K562 (cell line): ENCODE measurements at regions not wholly inside any gene's neighbourhood (a gene's known extent, or its start where the extent isn't known, plus 50 kb on each side); places are given as distances from the start of the nearest gene placed in this dataset.

Experiments used
- ATAC-seq: fragments of 200-7000 bp; cut with Tn5 transposase; 3 replicates; pipeline ENCODE4 v1.9.1; 2020; ENCODE audit warnings: moderate library complexity
- BruUV-seq: library from RNA; stranded (reverse); fragments of 400-500 nt; replicated peaks from 2 replicates; lab custom pipeline; 2021; lab: Mats Ljungman, UMichigan
- CTCF ChIA-PET: fragments of 300-600 bp; formaldehyde crosslinking; extraction: SDS; loops from one replicate; lab custom pipeline; 2021; ENCODE audit warnings: low intra/inter-chr PET ratio; lab: Yijun Ruan, JAX
- POLR2A ChIA-PET: fragments of 300-600, 350-650 bp; sonication (Branson Sonifier 250); formaldehyde crosslinking; extraction: SDS; loops from one replicate; lab custom pipeline; 2021; ENCODE audit warnings: antibody characterized with exemption, inconsistent platforms; lab: Yijun Ruan, JAX
- DNase-seq, 4 experiments: peaks; one replicate each; pipeline versions ENCODE4 v3.0.0 to v3.0.0-alpha.2; 2011 to 2018; ENCODE audit warnings: low spot score in 3 of 4, mixed read lengths in 3 of 4; ENCODE audit errors: extremely low read depth in 1 of 4
- FAIRE-seq: peaks from 2 replicates; lab custom pipeline; 2011; peaks lifted over from hg19 to GRCh38; lab: Jason Lieb, UNC
- H2AFZ ChIP-seq: 2 replicates; pipeline ENCODE4 v1.6.0; 2011; ENCODE audit warnings: low read depth, low read length, control low read depth, inconsistent platforms
- H3K27ac ChIP-seq: fragments of 200-600 bp; 3 replicates; pipeline ENCODE4 v1.8.0; 2011; ENCODE audit warnings: low read depth, mild to moderate bottlenecking, control low read depth, inconsistent platforms, low read length, moderate library complexity, mixed read lengths; ENCODE audit errors: extremely low read depth
- H3K27me3 ChIP-seq, 2 experiments: fragments of 300-600 bp in 1 of 2; 2 replicates in 1 of 2; 3 replicates in 1 of 2; pipeline versions ENCODE4 v1.6.0 to v1.8.0; 2011; ENCODE audit warnings: inconsistent platforms in 2 of 2, low read length in 2 of 2, mild to moderate bottlenecking in 1 of 2, mixed read lengths in 1 of 2, moderate library complexity in 1 of 2; ENCODE audit not compliant: control insufficient read depth in 2 of 2, insufficient read depth in 2 of 2
- H3K36me3 ChIP-seq: fragments of 300-600 bp; 3 replicates; pipeline ENCODE4 v1.8.0; 2011; ENCODE audit warnings: mild to moderate bottlenecking, low read length, inconsistent platforms; ENCODE audit not compliant: control insufficient read depth, insufficient read depth
- H3K4me1 ChIP-seq, 2 experiments: fragments of 200-600 bp in 1 of 2; replicated peaks in 1 of 2; 2 replicates in 1 of 2; 3 replicates in 1 of 2; pipeline versions ENCODE4 v1.5.1 to v1.8.0; 2011; ENCODE audit warnings: inconsistent platforms in 2 of 2, low read length in 2 of 2, mild to moderate bottlenecking in 1 of 2, mixed read lengths in 1 of 2, moderate library complexity in 1 of 2; ENCODE audit not compliant: control insufficient read depth in 2 of 2, insufficient read depth in 2 of 2
- H3K4me2 ChIP-seq: 2 replicates; pipeline ENCODE4 v1.6.1; 2011; ENCODE audit warnings: low read length, control low read depth, inconsistent platforms, mixed read lengths; ENCODE audit not compliant: insufficient read depth
- H3K4me3 ChIP-seq: fragments of 200-600 bp; sonication (generic), shearing (Covaris generic); 2 replicates; pipeline ENCODE4 v1.5.1; 2016; ENCODE audit warnings: control low read depth, inconsistent platforms
- H3K79me2 ChIP-seq: fragments of 200-600 bp; 3 replicates; pipeline ENCODE4 v1.8.0; 2011; ENCODE audit warnings: low read length, inconsistent platforms; ENCODE audit not compliant: control insufficient read depth, insufficient read depth
- H3K9ac ChIP-seq, 2 experiments: 2 replicates each; pipeline versions ENCODE4 v1.6.0 to v1.6.1; 2011; ENCODE audit warnings: low read depth in 2 of 2, low read length in 2 of 2, control low read depth in 1 of 2, inconsistent platforms in 1 of 2, mild to moderate bottlenecking in 1 of 2, mixed read lengths in 1 of 2; ENCODE audit not compliant: insufficient read depth in 1 of 2
- H3K9me1 ChIP-seq: one replicate; pipeline ENCODE4 v1.6.0; 2011; ENCODE audit warnings: inconsistent platforms, mild to moderate bottlenecking, low read length, moderate library complexity; ENCODE audit not compliant: control insufficient read depth, insufficient read depth
- H3K9me3 ChIP-seq: replicated peaks from 2 replicates; pipeline ENCODE4 v1.5.1; 2011; ENCODE audit warnings: low read depth, low read length, inconsistent platforms; ENCODE audit not compliant: control insufficient read depth, insufficient read depth
- H4K20me1 ChIP-seq: replicated peaks from 2 replicates; pipeline ENCODE4 v1.6.1; 2011; ENCODE audit warnings: low read length, inconsistent platforms, mixed read lengths; ENCODE audit not compliant: control insufficient read depth, insufficient read depth
- BHLHE40 ChIP-seq: IDR thresholded peaks from 2 replicates; pipeline ENCODE4 v1.6.1; 2011; ENCODE audit warnings: low read length, improper control_type of control experiment
- BRF1 ChIP-seq: IDR thresholded peaks from 3 replicates; pipeline ENCODE4 v1.6.1; 2011; ENCODE audit warnings: borderline replicate concordance, mild to moderate bottlenecking; ENCODE audit not compliant: insufficient read length; ENCODE audit errors: extremely low read depth
- CEBPG ChIP-seq, 3 experiments: fragments of 200-800 bp in 1 of 3; sonication (Bioruptor generic) in 1 of 3; sonication (generic) in 1 of 3; formaldehyde crosslinking in 1 of 3; IDR thresholded peaks in 2 of 3; conservative IDR thresholded peaks in 1 of 3; 2 replicates each; pipeline versions ENCODE4 v1.6.1 to v1.8.0; 2016 to 2022; ENCODE audit warnings: missing compliant biosample characterization in 2 of 3, missing genetic modification characterization in 2 of 3, mild to moderate bottlenecking in 1 of 3, missing genetic modification reagents in 1 of 3
- EP300 ChIP-seq: IDR thresholded peaks from 2 replicates; pipeline ENCODE4 v1.6.1; 2012; ENCODE audit warnings: low read length, improper control_type of control experiment
- FOXJ3 ChIP-seq: sonication (generic); formaldehyde crosslinking; IDR thresholded peaks from 2 replicates; pipeline ENCODE4 v1.4.0; 2020; ENCODE audit warnings: mild to moderate bottlenecking, missing genetic modification reagents
- TEAD1 ChIP-seq, 2 experiments: fragments of 450-650 bp in 1 of 2; sonication (generic) in 1 of 2; formaldehyde crosslinking; IDR thresholded peaks; 2 replicates each; pipeline versions ENCODE4 v1.4.0 to v1.8.0; 2020 to 2022; ENCODE audit warnings: mild to moderate bottlenecking in 2 of 2, missing genetic modification reagents in 1 of 2
- WGBS: fragments of 100-300 bp; shearing (Covaris generic); methylation state at CpG from one replicate; pipeline ENCODE4 v1.1.6; 2016; ENCODE audit warnings: low coverage, mixed read lengths; ENCODE audit not compliant: insufficient coverage; ENCODE audit errors: missing lambda C conversion rate; 5-methylcytosine and 5-hydroxymethylcytosine counted together
- in situ Hi-C: fragments of 300-500 bp; cut with MboI; formaldehyde crosslinking; loops from 4 replicates; pipeline ENCODE4 v1.15.0; 2018; ENCODE audit warnings: inconsistent platforms, mixed read lengths
- intact Hi-C: fragments of 100-400 bp; cut with micrococcal nuclease; formaldehyde crosslinking; loops from 2 replicates; pipeline ENCODE4 v1.14.2; 2022
- TF ChIP-seq, protein P1 (sequence below): fragments of 450-650 bp; IDR thresholded peaks from 2 replicates; pipeline ENCODE4 v1.6.1; 2017; ENCODE audit warnings: antibody characterized with exemption, mild to moderate bottlenecking

DNA sequence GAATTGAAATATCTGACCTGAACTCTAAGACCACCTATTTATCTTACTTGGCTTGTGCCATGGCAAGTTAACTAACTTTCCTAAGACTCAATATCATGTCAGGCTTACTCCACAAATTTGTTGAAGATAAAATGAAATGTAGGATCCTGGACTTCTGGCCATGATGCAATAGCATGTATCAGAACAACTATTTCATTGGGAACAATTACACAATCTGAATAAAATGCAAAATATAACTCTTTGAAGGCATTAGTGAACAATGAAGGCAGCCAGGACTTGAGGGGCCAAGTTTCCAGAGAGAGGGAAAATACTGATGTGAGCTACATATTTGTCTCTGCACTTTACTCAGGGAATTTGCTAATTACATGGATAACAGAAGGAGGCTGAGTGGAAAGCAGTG, 476.5 kb upstream of the ACVR2A start:
- Histone ChIP-seq H3K9me1 (no peaks in the 10 kb centered on the region), H3K9ac (no peak overlapping the region), H4K20me1 (no peaks in the 10 kb centered on the region), H3K36me3 (no peaks in the 10 kb centered on the region), H3K27me3 (no peaks in the 10 kb centered on the region), H3K79me2 (no peaks in the 10 kb centered on the region), H3K27ac (no peak overlapping the region), H2AFZ (no peak overlapping the region), H3K4me1 (no peaks in the 10 kb centered on the region), H3K4me3 (no peak overlapping the region), H3K9me3 (no peaks in the 10 kb centered on the region), H3K4me2 (no peak overlapping the region)
- intact Hi-C loops, result no loop called here
- DNase-seq (no peak), ATAC-seq (no peak), FAIRE-seq (no peak)
- POLR2A ChIA-PET, result no interaction called here
- CTCF ChIA-PET, result no interaction called here
- TF ChIP-seq CEBPG (CRISPR knock-in tag; IDR thresholded peaks at IDR 0.05) (no peak), CEBPG (tag; conservative IDR thresholded peaks at IDR 0.05 in 1 of 2, IDR thresholded peaks at IDR 0.05 in 1 of 2) (peak in 1 of 2 experiments; percentile 40; a peak in 1 of 4 replicates), BRF1 (no peak)
- no TSS peak for BruUV-seq
- in situ Hi-C loops, result no loop called here

DNA sequence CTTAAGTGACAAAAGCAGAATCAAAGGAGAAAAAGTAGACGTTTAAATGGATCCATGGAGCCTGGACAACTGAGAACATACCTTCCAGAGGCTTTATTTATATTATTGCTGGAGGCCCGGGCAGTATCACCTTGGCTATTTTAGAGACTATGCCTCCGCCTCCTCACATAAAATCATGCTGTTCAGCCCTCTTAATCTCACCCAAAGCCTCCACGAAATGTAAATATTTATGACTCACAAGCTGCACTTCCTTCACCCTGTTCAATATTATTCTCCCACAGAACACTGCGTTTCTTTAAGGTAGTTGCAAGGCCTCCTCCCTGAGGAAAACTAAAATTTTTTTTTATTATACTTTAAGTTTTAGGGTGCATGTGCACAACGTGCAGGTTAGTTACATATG, 478.6 kb upstream of the ACVR2A start:
- POLR2A ChIA-PET, result no interaction called here
- no peak for DNase-seq
- FAIRE-seq, result no peak
- H3K9ac ChIP-seq, result no peak overlapping the region
- in situ Hi-C loops, result no loop called here
- no peak overlapping the region for H3K27ac ChIP-seq
- H3K4me1 ChIP-seq, result no peaks in the 10 kb centered on the region
- H3K36me3 ChIP-seq, result no peaks in the 10 kb centered on the region
- H3K27me3 ChIP-seq, result no peaks in the 10 kb centered on the region
- no peaks in the 10 kb centered on the region for H3K9me3 ChIP-seq
- TF ChIP-seq EP300 (no peak), FOXJ3 (no peak), BHLHE40 (no peak), TEAD1 (CRISPR knock-in tag; IDR thresholded peaks at IDR 0.05) (no peak)
- TF ChIP-seq, protein P1, sequence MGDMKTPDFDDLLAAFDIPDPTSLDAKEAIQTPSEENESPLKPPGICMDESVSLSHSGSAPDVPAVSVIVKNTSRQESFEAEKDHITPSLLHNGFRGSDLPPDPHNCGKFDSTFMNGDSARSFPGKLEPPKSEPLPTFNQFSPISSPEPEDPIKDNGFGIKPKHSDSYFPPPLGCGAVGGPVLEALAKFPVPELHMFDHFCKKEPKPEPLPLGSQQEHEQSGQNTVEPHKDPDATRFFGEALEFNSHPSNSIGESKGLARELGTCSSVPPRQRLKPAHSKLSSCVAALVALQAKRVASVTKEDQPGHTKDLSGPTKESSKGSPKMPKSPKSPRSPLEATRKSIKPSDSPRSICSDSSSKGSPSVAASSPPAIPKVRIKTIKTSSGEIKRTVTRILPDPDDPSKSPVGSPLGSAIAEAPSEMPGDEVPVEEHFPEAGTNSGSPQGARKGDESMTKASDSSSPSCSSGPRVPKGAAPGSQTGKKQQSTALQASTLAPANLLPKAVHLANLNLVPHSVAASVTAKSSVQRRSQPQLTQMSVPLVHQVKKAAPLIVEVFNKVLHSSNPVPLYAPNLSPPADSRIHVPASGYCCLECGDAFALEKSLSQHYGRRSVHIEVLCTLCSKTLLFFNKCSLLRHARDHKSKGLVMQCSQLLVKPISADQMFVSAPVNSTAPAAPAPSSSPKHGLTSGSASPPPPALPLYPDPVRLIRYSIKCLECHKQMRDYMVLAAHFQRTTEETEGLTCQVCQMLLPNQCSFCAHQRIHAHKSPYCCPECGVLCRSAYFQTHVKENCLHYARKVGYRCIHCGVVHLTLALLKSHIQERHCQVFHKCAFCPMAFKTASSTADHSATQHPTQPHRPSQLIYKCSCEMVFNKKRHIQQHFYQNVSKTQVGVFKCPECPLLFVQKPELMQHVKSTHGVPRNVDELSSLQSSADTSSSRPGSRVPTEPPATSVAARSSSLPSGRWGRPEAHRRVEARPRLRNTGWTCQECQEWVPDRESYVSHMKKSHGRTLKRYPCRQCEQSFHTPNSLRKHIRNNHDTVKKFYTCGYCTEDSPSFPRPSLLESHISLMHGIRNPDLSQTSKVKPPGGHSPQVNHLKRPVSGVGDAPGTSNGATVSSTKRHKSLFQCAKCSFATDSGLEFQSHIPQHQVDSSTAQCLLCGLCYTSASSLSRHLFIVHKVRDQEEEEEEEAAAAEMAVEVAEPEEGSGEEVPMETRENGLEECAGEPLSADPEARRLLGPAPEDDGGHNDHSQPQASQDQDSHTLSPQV, result no peak
- TF ChIP-seq, all 486 proteins: peak for 0
- BruUV-seq, result no TSS peak
- ATAC-seq, result no peak
- Histone ChIP-seq H3K79me2 (no peaks in the 10 kb centered on the region), H3K9me1 (no peaks in the 10 kb centered on the region), H3K4me3 (no peak overlapping the region), H4K20me1 (no peaks in the 10 kb centered on the region), H2AFZ (no peak overlapping the region), H3K4me2 (no peak overlapping the region)
- WGBS, result 0% methylated on average over 6 of the region's 6 CpGs
- CTCF ChIA-PET, result no interaction called here
- intact Hi-C loops, result no loop called here
